ENCODE measurements at regions not wholly inside any gene's neighbourhood (a gene's known extent, or its start where the extent isn't known, plus 50 kb on each side); places are given as distances from the start of the nearest gene placed in this dataset.

GRCh38 chr2:8421658-8422449 lies 260.0 kb upstream of the ID2 start:
- TF ChIP-seq CTCF (conservative IDR thresholded peaks at IDR 0.05; ENCODE audit: low read depth, low read length) (no peak), EZH2 (IDR thresholded peaks at IDR 0.05; ENCODE audit: borderline replicate concordance, low read depth, low read length, poor library complexity, severe bottlenecking) (no peak)
